Naive thymus-derived CD8-positive, alpha-beta T cell (primary cell): ENCODE measurements at regions not wholly inside any gene's neighbourhood (a gene's known extent, or its start where the extent isn't known, plus 50 kb on each side); places are given as distances from the start of the nearest gene placed in this dataset.

ENCODE experiments used
- ATAC-seq, 2 donors: fragments of 150-1000 bp; cut with Tn5 transposase in 1 of 2; sonication (Bioruptor Pico), chemical (Tn5 transposase) in 1 of 2; 1 replicate in 1 of 2; 2 replicates in 1 of 2; pipeline ENCODE4 v1.10.0; 2021; ENCODE audit warnings: mild to moderate bottlenecking in 2 of 2, moderate library complexity in 2 of 2
- POLR2A ChIA-PET: fragments of 350-600 bp; sonication (Branson Sonifier 250); formaldehyde crosslinking; loops from one replicate; lab custom pipeline; 2021; ENCODE audit warnings: antibody characterized with exemption; lab: Charles Lee
- DNase-seq, 10 donors: peaks; one replicate each; pipeline versions ENCODE4 v3.0.0 to v3.0.0-alpha.2; 2020 to 2022
- H3K27ac Mint-ChIP-seq, 10 donors: one replicate each; pipeline ENCODE4 v1.8.0; 2020 to 2022; ENCODE audit warnings: mild to moderate bottlenecking in 10 of 10, mixed read lengths in 10 of 10, moderate library complexity in 4 of 10, inconsistent platforms in 1 of 10
- H3K27me3 Mint-ChIP-seq, 5 donors: one replicate each; pipeline ENCODE4 v1.8.0; 2021 to 2022; ENCODE audit warnings: mixed read lengths in 5 of 5
- H3K36me3 Mint-ChIP-seq, 3 donors: one replicate each; pipeline ENCODE4 v1.8.0; 2020 to 2022; ENCODE audit warnings: mixed read lengths in 3 of 3, mild to moderate bottlenecking in 2 of 3, inconsistent platforms in 1 of 3
- H3K4me1 Mint-ChIP-seq, 4 donors: one replicate each; pipeline ENCODE4 v1.8.0; 2021 to 2022; ENCODE audit warnings: mixed read lengths in 4 of 4
- H3K4me3 Mint-ChIP-seq, 10 donors: one replicate each; pipeline ENCODE4 v1.8.0; 2020 to 2022; ENCODE audit warnings: mild to moderate bottlenecking in 10 of 10, mixed read lengths in 10 of 10, moderate library complexity in 6 of 10, inconsistent platforms in 1 of 10
- H3K9me3 Mint-ChIP-seq, 9 donors: one replicate each; pipeline ENCODE4 v1.8.0; 2020 to 2022; ENCODE audit warnings: mixed read lengths in 9 of 9, mild to moderate bottlenecking in 3 of 9, inconsistent platforms in 1 of 9, moderate library complexity in 1 of 9

DNA sequence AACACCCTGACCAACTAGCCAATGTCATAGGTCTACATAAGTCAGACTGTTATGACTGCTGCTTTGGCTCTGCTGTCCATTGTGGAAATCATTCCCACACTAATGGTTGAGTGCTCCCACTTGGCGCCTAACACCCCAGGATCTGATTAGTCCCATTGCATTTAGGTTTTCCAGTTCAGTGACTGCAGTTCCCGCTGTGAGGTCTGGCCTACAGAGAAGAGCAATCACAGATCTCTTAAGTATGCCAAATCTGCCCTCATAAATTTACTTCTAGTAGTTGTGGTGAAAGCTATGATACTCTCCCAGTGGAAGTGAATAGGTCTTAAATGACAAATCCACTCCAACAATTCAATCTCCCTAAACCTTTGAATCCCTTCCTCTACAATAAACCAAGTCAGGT lies 77.3 kb upstream of the IL2 start:
- Mint-ChIP-seq H3K27me3 (peaks cover 0 to 18% (median 3%) of the 10 kb centered on the region in 5 donors), H3K27ac (no peak overlapping the region), H3K9me3 (peaks cover 0 to 14% (median 0%) of the 10 kb centered on the region in 9 donors), H3K36me3 (no peaks in the 10 kb centered on the region), H3K4me3 (no peak overlapping the region), H3K4me1 (peaks cover 0 to 4% (median 0%) of the 10 kb centered on the region in 4 donors)
- POLR2A ChIA-PET, result no interaction called here
- DNase-seq (no peak), ATAC-seq (no peak)

DNA sequence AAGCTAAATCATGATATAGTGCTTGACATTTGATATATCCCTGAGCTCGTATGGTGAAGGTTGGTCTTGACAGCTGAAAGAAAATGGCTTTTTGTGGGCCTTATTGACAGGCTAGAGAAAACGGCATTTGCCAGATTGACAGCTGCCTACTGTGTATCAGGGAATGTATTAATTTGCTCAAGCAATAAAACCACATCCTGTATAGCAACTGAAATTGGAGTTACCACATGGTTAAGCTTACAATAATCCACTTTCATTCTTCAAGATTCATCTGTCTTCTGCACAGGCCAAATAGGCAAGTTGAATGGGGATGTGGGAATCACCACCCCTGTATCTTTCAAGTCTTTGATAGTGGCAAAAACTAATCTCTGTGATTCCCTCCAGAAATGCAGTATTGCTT lies 76.2 kb upstream of the IL2 start:
- Mint-ChIP-seq H3K27me3 (peaks cover 0 to 18% (median 3%) of the 10 kb centered on the region in 5 donors), H3K4me1 (peaks cover 0 to 4% (median 0%) of the 10 kb centered on the region in 4 donors), H3K27ac (no peak overlapping the region), H3K4me3 (no peak overlapping the region), H3K36me3 (no peaks in the 10 kb centered on the region), H3K9me3 (peaks cover 0 to 14% (median 0%) of the 10 kb centered on the region in 9 donors)
- no peak for ATAC-seq
- no peak for DNase-seq
- POLR2A ChIA-PET, result no interaction called here

DNA sequence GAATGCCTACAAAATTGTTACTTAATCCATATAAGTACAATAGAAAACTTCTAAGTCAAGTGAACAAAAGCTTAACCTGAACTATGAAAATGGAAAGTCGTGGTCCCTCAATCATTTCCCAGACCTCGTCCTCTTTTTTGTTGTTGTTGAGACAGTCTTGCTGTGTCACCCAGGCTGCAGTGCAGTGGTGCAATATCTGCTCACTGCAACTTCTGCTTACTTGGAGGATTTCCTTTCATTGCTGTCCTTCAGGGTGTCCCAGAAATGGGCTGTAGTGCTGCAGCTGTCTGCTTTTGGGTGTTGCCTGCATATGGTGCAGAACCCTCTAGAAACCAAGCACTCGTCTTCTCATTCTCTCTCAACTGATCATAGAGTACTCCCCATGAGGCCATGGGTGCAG lies 75.0 kb upstream of the IL2 start:
- H3K36me3 Mint-ChIP-seq, result no peaks in the 10 kb centered on the region
- H3K9me3 Mint-ChIP-seq, result peaks cover 0 to 14% (median 0%) of the 10 kb centered on the region in 9 donors
- H3K27me3 Mint-ChIP-seq, result peaks cover 0 to 18% (median 3%) of the 10 kb centered on the region in 5 donors
- no peak for DNase-seq
- no peak overlapping the region for H3K27ac Mint-ChIP-seq
- H3K4me3 Mint-ChIP-seq, result no peak overlapping the region
- POLR2A ChIA-PET, result no interaction called here
- ATAC-seq, result no peak
- peaks cover 0 to 4% (median 0%) of the 10 kb centered on the region in 4 donors for H3K4me1 Mint-ChIP-seq

DNA sequence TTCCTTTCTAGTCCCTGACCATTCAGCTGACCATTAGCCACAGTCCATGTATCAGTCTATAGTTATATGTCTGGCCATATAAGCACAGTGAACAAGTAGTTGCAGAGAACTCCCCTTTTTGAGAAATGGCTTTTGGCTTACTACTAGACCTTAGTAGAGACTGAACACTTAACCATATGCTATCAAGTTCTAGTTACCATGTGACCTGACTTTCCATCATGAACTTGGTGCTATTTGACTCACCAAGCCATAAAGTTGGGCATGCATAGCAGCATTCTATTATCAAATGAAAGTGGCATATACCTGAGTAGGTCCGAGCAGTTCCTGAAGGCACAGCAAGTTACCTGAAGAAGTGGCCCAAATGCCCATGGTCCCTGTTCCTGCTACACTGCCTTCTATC lies 74.5 kb upstream of the IL2 start:
- Mint-ChIP-seq H3K9me3 (peaks cover 0 to 16% (median 0%) of the 10 kb centered on the region in 9 donors), H3K27ac (no peak overlapping the region), H3K27me3 (peaks cover 1 to 18% (median 3%) of the 10 kb centered on the region in 5 donors), H3K4me3 (no peak overlapping the region), H3K4me1 (peaks cover 0 to 4% (median 0%) of the 10 kb centered on the region in 4 donors), H3K36me3 (peaks cover 0 to 2% (median 0%) of the 10 kb centered on the region in 3 donors)
- ATAC-seq (no peak), DNase-seq (no peak)
- POLR2A ChIA-PET, result no interaction called here

DNA sequence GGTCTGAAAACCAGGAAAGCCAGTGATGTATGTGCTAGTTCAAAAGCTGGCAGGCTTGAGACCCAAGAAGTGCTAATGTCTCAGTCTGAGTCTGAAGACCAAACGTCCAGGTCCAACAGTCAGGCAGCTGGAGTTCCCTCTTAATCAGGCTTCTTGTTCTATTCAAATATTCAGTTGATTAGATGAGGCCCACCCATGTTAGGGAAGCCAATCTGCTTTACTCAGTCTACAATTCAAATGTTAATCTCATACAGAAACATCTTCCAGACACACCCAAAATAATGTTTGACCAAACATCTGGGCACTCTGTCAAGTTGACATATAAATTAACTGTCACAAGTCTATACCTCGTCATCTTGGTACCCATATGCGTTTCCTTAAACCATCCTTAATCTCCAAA lies 72.4 kb upstream of the IL2 start:
- Mint-ChIP-seq H3K27ac (no peak overlapping the region), H3K36me3 (peaks cover 0 to 16% (median 2%) of the 10 kb centered on the region in 3 donors), H3K27me3 (peaks cover 3 to 30% (median 7%) of the 10 kb centered on the region in 5 donors), H3K4me3 (no peak overlapping the region), H3K9me3 (peaks cover 3 to 20% (median 11%) of the 10 kb centered on the region in 9 donors), H3K4me1 (no peaks in the 10 kb centered on the region)
- POLR2A ChIA-PET, result no interaction called here
- DNase-seq (no peak), ATAC-seq (no peak)

DNA sequence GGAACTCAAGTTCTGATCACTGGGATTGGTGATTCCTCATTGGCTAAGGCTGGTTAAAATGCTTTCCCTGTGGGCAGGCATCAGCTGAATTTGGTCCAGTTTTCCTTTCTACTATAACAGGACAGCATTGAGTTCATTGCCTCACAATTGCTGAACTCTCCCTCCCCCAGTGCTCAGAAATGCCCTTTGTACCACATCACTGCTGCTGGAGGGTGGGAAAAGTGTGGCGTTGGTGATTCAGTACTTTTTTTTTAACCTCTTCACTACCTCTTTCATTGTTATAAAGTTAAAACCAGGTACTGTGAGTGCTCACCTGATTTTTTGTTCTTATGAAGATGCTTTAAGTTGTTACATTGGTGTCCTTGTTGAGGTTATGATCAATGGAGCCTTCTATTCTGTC lies 69.3 kb upstream of the IL2 start:
- Mint-ChIP-seq H3K9me3 (peaks cover 6 to 33% (median 25%) of the 10 kb centered on the region in 9 donors), H3K4me3 (no peak overlapping the region), H3K27ac (no peak overlapping the region), H3K4me1 (no peaks in the 10 kb centered on the region), H3K27me3 (peaks cover 7 to 42% (median 11%) of the 10 kb centered on the region in 5 donors), H3K36me3 (peaks cover 2 to 31% (median 10%) of the 10 kb centered on the region in 3 donors)
- POLR2A ChIA-PET, result no interaction called here
- ATAC-seq (no peak), DNase-seq (no peak)

GRCh38 chr4:122524176-122524575 lies 67.7 kb upstream of the IL2 start:
- H3K4me3 Mint-ChIP-seq, result no peak overlapping the region
- ATAC-seq (no peak), DNase-seq (no peak)
- POLR2A ChIA-PET, result no interaction called here
- H3K9me3 Mint-ChIP-seq, result peaks cover 6 to 30% (median 25%) of the 10 kb centered on the region in 9 donors
- H3K36me3 Mint-ChIP-seq, result peaks cover 2 to 31% (median 10%) of the 10 kb centered on the region in 3 donors
- peaks cover 7 to 26% (median 16%) of the 10 kb centered on the region in 5 donors for H3K27me3 Mint-ChIP-seq
- no peaks in the 10 kb centered on the region for H3K4me1 Mint-ChIP-seq
- H3K27ac Mint-ChIP-seq, result no peak overlapping the region

GRCh38 chr4:122522944-122523343 lies 66.4 kb upstream of the IL2 start:
- Mint-ChIP-seq H3K9me3 (peaks cover 6 to 30% (median 25%) of the 10 kb centered on the region in 9 donors), H3K27me3 (peaks cover 7 to 26% (median 19%) of the 10 kb centered on the region in 5 donors), H3K4me1 (no peaks in the 10 kb centered on the region), H3K36me3 (peaks cover 2 to 31% (median 10%) of the 10 kb centered on the region in 3 donors), H3K4me3 (no peak overlapping the region), H3K27ac (no peak overlapping the region)
- ATAC-seq (no peak), DNase-seq (no peak)
- POLR2A ChIA-PET, result no interaction called here

- Mint-ChIP-seq H3K27ac (no peak overlapping the region), H3K27me3 (peaks cover 4 to 15% (median 9%) of the 10 kb centered on the region in 5 donors), H3K4me3 (no peak overlapping the region), H3K9me3 (peaks cover 0 to 5% (median under 1%) of the 10 kb centered on the region in 9 donors), H3K36me3 (peaks cover 0 to under 1% (median 0%) of the 10 kb centered on the region in 3 donors), H3K4me1 (peaks cover 0 to 2% (median 0%) of the 10 kb centered on the region in 4 donors)
- no peak for ATAC-seq
- no peak for DNase-seq
- POLR2A ChIA-PET, result no interaction called here
Measured at GRCh38 chr4:122517345-122517744, 60.8 kb upstream of the IL2 start.

- Mint-ChIP-seq H3K4me1 (peaks cover 0 to 2% (median 0%) of the 10 kb centered on the region in 4 donors), H3K4me3 (no peak overlapping the region), H3K9me3 (peaks cover 0 to 4% (median 0%) of the 10 kb centered on the region in 9 donors), H3K27ac (no peak overlapping the region), H3K36me3 (no peaks in the 10 kb centered on the region), H3K27me3 (peaks cover 8 to 20% (median 12%) of the 10 kb centered on the region in 5 donors)
- DNase-seq, result no peak
- POLR2A ChIA-PET, result no interaction called here
- no peak for ATAC-seq
Measured at GRCh38 chr4:122516376-122516775, 59.9 kb upstream of the IL2 start.

GRCh38 chr4:122514671-122515070 lies 58.1 kb upstream of the IL2 start:
- DNase-seq, result no peak
- Mint-ChIP-seq H3K9me3 (peaks cover 0 to 4% (median 0%) of the 10 kb centered on the region in 9 donors), H3K27ac (no peak overlapping the region), H3K27me3 (peaks cover 8 to 25% (median 14%) of the 10 kb centered on the region in 5 donors), H3K4me3 (no peak overlapping the region), H3K4me1 (peaks cover 0 to 2% (median 0%) of the 10 kb centered on the region in 4 donors), H3K36me3 (no peaks in the 10 kb centered on the region)
- no peak for ATAC-seq
- POLR2A ChIA-PET, result no interaction called here

- POLR2A ChIA-PET, result no interaction called here
- Mint-ChIP-seq H3K4me1 (peaks cover 0 to 2% (median 0%) of the 10 kb centered on the region in 4 donors), H3K9me3 (peaks cover 0 to 4% (median 0%) of the 10 kb centered on the region in 9 donors), H3K36me3 (no peaks in the 10 kb centered on the region), H3K4me3 (no peak overlapping the region), H3K27ac (no peak overlapping the region), H3K27me3 (peaks cover 5 to 20% (median 14%) of the 10 kb centered on the region in 5 donors)
- ATAC-seq (no peak), DNase-seq (no peak)
Measured at GRCh38 chr4:122512430-122512829, 55.9 kb upstream of the IL2 start.

DNA sequence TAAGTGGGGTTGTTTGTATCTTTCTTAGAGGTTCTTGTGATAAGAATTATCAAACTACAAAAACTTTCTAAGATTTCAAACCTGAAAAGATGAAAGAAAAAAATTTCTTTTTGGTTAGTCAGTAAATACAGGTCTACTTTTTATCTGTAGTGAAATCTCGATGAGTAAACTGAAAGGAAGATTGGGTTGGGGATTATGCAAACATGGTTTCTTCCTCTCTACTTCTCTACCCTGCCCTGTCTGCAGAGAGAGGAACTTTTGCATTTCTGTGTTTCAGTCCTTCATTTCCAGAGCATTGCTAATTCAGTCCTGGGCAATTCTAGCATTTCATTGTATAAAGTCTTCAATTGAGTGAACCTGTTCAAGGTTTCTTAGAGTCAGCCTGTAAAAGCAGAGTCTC lies 51.6 kb upstream of the IL2 start:
- Mint-ChIP-seq H3K4me1 (no peaks in the 10 kb centered on the region), H3K36me3 (no peaks in the 10 kb centered on the region), H3K27me3 (peaks cover 1 to 17% (median 10%) of the 10 kb centered on the region in 5 donors), H3K27ac (no peak overlapping the region), H3K4me3 (peak overlapping the region in 1 of 10 donors; percentile 29), H3K9me3 (peaks cover 0 to 4% (median 0%) of the 10 kb centered on the region in 9 donors)
- DNase-seq (no peak), ATAC-seq (no peak)
- POLR2A ChIA-PET, result no interaction called here
